ENCODE measurements at regions not wholly inside any gene's neighbourhood (a gene's known extent, or its start where the extent isn't known, plus 50 kb on each side); places are given as distances from the start of the nearest gene placed in this dataset.

DNA sequence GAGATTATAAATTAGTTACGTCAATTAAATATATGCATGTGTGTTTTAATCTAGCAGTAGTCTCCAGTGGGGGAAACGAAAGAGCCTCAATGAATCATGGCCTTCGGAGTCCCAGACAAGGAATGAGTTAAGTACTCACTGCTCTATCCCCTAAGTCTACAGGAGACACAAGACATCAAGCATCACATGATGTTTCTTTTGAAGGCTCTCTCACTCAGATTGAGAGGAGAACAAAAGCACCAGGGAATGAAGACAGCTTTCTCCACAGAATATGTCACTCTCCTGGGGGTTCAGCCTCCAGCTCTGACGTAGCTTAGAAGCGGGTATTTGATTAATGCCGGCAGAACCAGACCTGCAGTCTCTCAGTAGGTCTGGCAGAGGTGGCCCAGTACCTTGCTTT is 381.4 kb downstream of the ACTL7B start:
- H3K4me1 ChIP-seq = peaks cover 9% of the 10 kb centered on the region
- H3K9me3 ChIP-seq = no peaks in the 10 kb centered on the region
- H3K4me3 ChIP-seq = no peak overlapping the region
- no peaks in the 10 kb centered on the region for H3K27me3 ChIP-seq
- intact Hi-C loops (cut with DNase I) = no loop called here
- H3K27ac ChIP-seq = no peak overlapping the region
- DNase-seq = no peak
- H3K36me3 ChIP-seq = no peaks in the 10 kb centered on the region
- TF ChIP-seq, protein P1, sequence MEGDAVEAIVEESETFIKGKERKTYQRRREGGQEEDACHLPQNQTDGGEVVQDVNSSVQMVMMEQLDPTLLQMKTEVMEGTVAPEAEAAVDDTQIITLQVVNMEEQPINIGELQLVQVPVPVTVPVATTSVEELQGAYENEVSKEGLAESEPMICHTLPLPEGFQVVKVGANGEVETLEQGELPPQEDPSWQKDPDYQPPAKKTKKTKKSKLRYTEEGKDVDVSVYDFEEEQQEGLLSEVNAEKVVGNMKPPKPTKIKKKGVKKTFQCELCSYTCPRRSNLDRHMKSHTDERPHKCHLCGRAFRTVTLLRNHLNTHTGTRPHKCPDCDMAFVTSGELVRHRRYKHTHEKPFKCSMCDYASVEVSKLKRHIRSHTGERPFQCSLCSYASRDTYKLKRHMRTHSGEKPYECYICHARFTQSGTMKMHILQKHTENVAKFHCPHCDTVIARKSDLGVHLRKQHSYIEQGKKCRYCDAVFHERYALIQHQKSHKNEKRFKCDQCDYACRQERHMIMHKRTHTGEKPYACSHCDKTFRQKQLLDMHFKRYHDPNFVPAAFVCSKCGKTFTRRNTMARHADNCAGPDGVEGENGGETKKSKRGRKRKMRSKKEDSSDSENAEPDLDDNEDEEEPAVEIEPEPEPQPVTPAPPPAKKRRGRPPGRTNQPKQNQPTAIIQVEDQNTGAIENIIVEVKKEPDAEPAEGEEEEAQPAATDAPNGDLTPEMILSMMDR (IDR thresholded peaks at IDR 0.05) = no peak
- H3K9ac ChIP-seq (ENCODE audit: low read depth in 2 of 2, low read length in 2 of 2) = no peak overlapping the region

DNA sequence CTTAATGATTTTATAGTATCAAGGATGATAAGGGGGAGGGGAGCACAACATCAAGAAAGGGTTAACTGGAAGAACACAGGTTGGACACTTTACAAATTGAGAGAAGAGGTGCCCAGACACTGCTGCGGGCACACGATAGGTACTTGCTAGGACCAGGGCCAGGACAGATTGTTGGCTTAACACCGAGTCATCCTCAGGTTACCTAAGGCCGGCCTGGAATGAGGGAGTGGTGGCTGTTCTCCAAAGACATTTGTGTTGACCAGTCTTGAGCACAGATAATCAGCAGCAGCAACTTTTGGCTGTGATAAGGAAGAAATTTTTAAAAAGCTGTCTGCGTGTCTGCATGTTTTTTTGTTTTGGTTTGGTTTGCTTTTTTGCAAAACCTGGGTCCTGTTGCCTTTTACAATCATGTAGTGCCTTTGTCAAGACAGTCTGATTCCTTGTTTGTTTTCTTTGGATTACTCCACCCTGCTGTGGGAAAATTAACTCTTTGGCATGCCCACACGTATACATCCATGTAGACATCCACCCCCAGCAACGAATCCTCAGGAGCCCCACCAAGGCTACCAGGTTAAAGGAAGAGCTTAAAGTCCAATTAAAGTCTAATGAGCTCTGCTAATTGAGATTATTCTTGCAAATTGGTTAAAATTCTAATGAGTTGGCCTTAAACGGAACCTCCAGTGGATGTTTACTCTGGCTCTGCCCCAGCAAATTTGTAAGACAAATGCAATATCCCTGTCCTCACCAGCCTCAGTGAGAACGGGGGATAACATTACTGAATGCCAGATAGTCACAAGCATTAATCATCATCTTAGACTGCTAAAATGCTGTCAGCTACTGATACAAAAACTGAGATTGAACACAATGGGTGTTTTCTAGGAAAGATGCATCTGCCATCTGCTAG is 382.3 kb downstream of the ACTL7B start:
- no peak overlapping the region for H3K27ac ChIP-seq
- H3K9me3 ChIP-seq = no peaks in the 10 kb centered on the region
- H3K36me3 ChIP-seq = no peaks in the 10 kb centered on the region
- H3K4me3 ChIP-seq = no peak overlapping the region
- H3K4me1 ChIP-seq = peaks cover 9% of the 10 kb centered on the region
- intact Hi-C loops (cut with DNase I) = no loop called here
- H3K27me3 ChIP-seq = no peaks in the 10 kb centered on the region
- TF ChIP-seq, protein P1 (IDR thresholded peaks at IDR 0.05) = no peak
- DNase-seq = peak; percentile 56
- H3K9ac ChIP-seq (ENCODE audit: low read depth in 2 of 2, low read length in 2 of 2) = peak overlapping the region in 1 of 2 donors; percentile 23

DNA sequence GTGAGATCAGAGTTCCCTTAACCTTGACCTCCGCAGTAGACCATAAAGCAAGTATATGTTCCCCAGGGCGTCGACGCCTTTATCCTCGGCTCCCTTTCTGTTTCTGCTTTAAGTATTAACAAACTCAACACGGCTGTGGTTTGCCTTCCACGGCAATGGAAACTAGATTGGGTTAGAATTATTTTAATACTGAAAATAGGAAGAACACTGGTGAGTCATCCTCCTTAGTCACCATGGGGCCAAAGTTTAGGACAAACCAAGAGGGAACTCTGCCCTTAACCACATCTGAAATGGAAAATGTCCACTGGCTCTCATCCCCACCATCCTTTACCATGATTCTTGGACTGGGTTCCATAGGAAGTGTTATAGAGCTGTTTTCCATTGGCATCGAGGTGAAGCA is 386.1 kb downstream of the ACTL7B start:
- no peak overlapping the region for H3K9ac ChIP-seq (ENCODE audit: low read depth in 2 of 2, low read length in 2 of 2)
- no peak overlapping the region for H3K4me3 ChIP-seq
- H3K27me3 ChIP-seq = no peaks in the 10 kb centered on the region
- intact Hi-C loops (cut with DNase I) = no loop called here
- TF ChIP-seq, protein P1 (IDR thresholded peaks at IDR 0.05) = no peak
- H3K4me1 ChIP-seq = peaks cover 9% of the 10 kb centered on the region
- H3K9me3 ChIP-seq = no peaks in the 10 kb centered on the region
- H3K27ac ChIP-seq = no peak overlapping the region
- no peak for DNase-seq
- H3K36me3 ChIP-seq = no peaks in the 10 kb centered on the region

DNA sequence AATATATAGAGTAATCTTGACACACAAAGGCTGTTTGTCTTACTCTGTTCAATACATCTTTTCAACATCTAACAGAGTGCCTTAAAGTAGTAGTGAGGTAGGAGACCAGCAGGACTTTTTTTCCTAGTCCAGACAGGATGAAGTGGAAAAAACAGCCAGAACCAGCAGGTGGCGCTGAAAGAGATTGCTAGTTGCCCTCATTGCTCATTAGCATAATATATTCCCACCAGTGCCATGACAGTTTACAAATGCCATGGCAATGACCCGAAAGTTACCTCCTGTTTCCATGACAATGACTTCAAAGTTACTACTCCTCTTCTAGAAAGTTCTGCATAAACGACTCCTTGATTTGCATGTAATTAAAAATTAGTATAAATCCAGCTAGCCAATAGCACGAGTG is 387.4 kb downstream of the ACTL7B start:
- Histone ChIP-seq H3K9ac (ENCODE audit: low read depth in 2 of 2, low read length in 2 of 2) (no peak overlapping the region), H3K4me3 (no peak overlapping the region), H3K4me1 (peaks cover 9% of the 10 kb centered on the region), H3K36me3 (no peaks in the 10 kb centered on the region), H3K27ac (peak overlapping the region; percentile 63), H3K27me3 (no peaks in the 10 kb centered on the region), H3K9me3 (no peaks in the 10 kb centered on the region)
- TF ChIP-seq, protein P1 (IDR thresholded peaks at IDR 0.05) = no peak
- intact Hi-C loops (cut with DNase I) = no loop called here
- DNase-seq = peak; percentile 55

DNA sequence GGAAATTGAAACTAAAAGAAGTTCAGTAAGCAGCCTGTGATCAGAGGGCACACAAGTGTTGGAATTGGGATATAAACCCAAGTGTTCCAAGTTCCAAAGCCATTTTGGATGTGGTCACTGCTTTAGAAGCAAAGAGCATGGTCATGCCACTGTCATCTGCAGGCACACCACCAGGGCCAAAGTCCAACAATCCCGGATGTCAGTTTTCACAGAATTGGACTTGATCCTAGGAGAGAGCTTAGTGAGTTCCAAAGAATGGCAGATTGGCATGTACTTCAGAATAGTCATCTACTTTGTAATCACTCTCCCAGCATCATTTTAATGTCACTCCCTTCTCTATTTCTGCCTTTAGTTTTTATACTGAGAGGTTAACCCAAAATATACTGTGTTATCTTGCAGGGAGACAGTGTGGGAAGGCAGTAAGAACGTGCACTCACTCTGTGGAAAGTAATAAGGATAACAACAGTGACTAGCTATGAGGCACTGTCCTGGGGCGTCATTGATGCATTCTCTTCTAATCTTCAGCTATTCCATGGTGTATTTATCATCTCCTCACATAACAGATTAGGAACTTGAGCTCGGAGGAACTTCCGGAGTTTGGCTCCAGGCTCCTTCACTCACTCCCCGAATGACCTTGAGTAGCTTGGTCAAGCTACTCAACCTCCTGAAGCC is 388.0 kb downstream of the ACTL7B start:
- peak overlapping the region; percentile 63 for H3K27ac ChIP-seq
- H3K9ac ChIP-seq (ENCODE audit: low read depth in 2 of 2, low read length in 2 of 2) = no peak overlapping the region
- TF ChIP-seq, protein P1 (IDR thresholded peaks at IDR 0.05) = no peak
- H3K4me1 ChIP-seq = peaks cover 9% of the 10 kb centered on the region
- H3K9me3 ChIP-seq = no peaks in the 10 kb centered on the region
- no peak overlapping the region for H3K4me3 ChIP-seq
- peak; percentile 68 for DNase-seq
- no peaks in the 10 kb centered on the region for H3K36me3 ChIP-seq
- intact Hi-C loops (cut with DNase I) = no loop called here
- no peaks in the 10 kb centered on the region for H3K27me3 ChIP-seq
